SK-N-SH (cell line): ENCODE measurements at regions not wholly inside any gene's neighbourhood (a gene's known extent, or its start where the extent isn't known, plus 50 kb on each side); places are given as distances from the start of the nearest gene placed in this dataset.

ENCODE experiments used
- CTCF ChIA-PET: fragments of 300-600, 350-600 bp; formaldehyde crosslinking; extraction: SDS; loops from one replicate; lab custom pipeline; 2021; lab: Yijun Ruan, JAX
- POLR2A ChIA-PET: fragments of 350-600 bp; sonication (Branson Sonifier 250); formaldehyde crosslinking; extraction: SDS; loops from one replicate; lab custom pipeline; 2020; ENCODE audit warnings: antibody characterized with exemption, inconsistent platforms; lab: Yijun Ruan, JAX
- DNase-seq: peaks from one replicate; pipeline ENCODE4 v3.0.0; 2012
- H2AFZ ChIP-seq: fragments of 200-600 bp; sonication (generic); 2 replicates; pipeline ENCODE4 v1.8.1; 2016; ENCODE audit warnings: antibody characterized with exemption, mild to moderate bottlenecking, low read depth
- H3F3A ChIP-seq: fragments of 200-600 bp; sonication (generic); replicated peaks from 2 replicates; pipeline ENCODE3; 2016; ENCODE audit warnings: antibody characterized with exemption, mild to moderate bottlenecking; ENCODE audit not compliant: insufficient read depth
- H3K27ac ChIP-seq, 2 experiments: fragments of 200-500 bp in 1 of 2; fragments of 200-600 bp in 1 of 2; sonication (Bioruptor generic) in 1 of 2; sonication (generic), shearing (Covaris generic) in 1 of 2; 2 replicates each; pipeline versions ENCODE4 v1.5.1 to v1.6.1; 2014 to 2016; ENCODE audit warnings: low read depth in 2 of 2, inconsistent platforms in 1 of 2, low read length in 1 of 2, mild to moderate bottlenecking in 1 of 2, mixed read lengths in 1 of 2
- H3K27me3 ChIP-seq: fragments of 200-600 bp; sonication (generic), shearing (Covaris generic); 2 replicates; pipeline ENCODE4 v1.6.1; 2016; ENCODE audit warnings: mixed run types; ENCODE audit not compliant: insufficient read depth
- H3K36me3 ChIP-seq, 2 experiments: fragments of 200-500 bp in 1 of 2; fragments of 200-600 bp in 1 of 2; sonication (Bioruptor generic) in 1 of 2; sonication (generic) in 1 of 2; replicated peaks in 1 of 2; 2 replicates each; pipeline versions ENCODE3 to v1.5.1; 2014 to 2016; ENCODE audit warnings: low read length in 1 of 2, mild to moderate bottlenecking in 1 of 2; ENCODE audit not compliant: insufficient read depth in 2 of 2, control insufficient read depth in 1 of 2
- H3K4me1 ChIP-seq, 2 experiments: fragments of 200-500 bp in 1 of 2; fragments of 200-600 bp in 1 of 2; sonication (Bioruptor generic) in 1 of 2; sonication (generic), shearing (Covaris generic) in 1 of 2; 2 replicates each; pipeline versions ENCODE4 v1.5.1 to v1.6.1; 2014 to 2016; ENCODE audit warnings: low read depth in 1 of 2, low read length in 1 of 2, mixed run types in 1 of 2; ENCODE audit not compliant: insufficient read depth in 2 of 2, control insufficient read depth in 1 of 2
- H3K4me2 ChIP-seq: fragments of 200-600 bp; sonication (generic), shearing (Covaris generic); 2 replicates; pipeline ENCODE4 v1.6.1; 2017; ENCODE audit warnings: mixed run types
- H3K4me3 ChIP-seq, 2 experiments: fragments of 200-500 bp in 1 of 2; fragments of 200-600 bp in 1 of 2; sonication (Bioruptor generic) in 1 of 2; sonication (generic), shearing (Covaris generic) in 1 of 2; 2 replicates each; pipeline versions ENCODE4 v1.5.1 to v1.8.1; 2014 to 2016; ENCODE audit warnings: low read depth in 2 of 2, inconsistent platforms in 1 of 2, low read length in 1 of 2, mild to moderate bottlenecking in 1 of 2, mixed read lengths in 1 of 2, moderate library complexity in 1 of 2
- H3K79me2 ChIP-seq: fragments of 200-600 bp; sonication (generic); 2 replicates; pipeline ENCODE4 v1.8.1; 2017; ENCODE audit warnings: mild to moderate bottlenecking; ENCODE audit not compliant: insufficient read depth
- H3K9ac ChIP-seq: fragments of 200-600 bp; sonication (generic); 2 replicates; pipeline ENCODE4 v1.6.1; 2017; ENCODE audit warnings: mixed run types
- H3K9me2 ChIP-seq: fragments of 200-600 bp; sonication (generic); 2 replicates; pipeline ENCODE4 v1.6.1; 2017; ENCODE audit warnings: mixed run types
- H3K9me3 ChIP-seq: fragments of 200-600 bp; sonication (generic); 2 replicates; pipeline ENCODE4 v1.6.1; 2017; ENCODE audit warnings: mixed run types, mild to moderate bottlenecking, moderate library complexity
- H4K20me1 ChIP-seq: fragments of 200-600 bp; sonication (generic); 2 replicates; pipeline ENCODE4 v1.6.1; 2017; ENCODE audit warnings: mild to moderate bottlenecking, mixed run types; ENCODE audit not compliant: insufficient read depth
- ELF1 ChIP-seq: IDR thresholded peaks from 2 replicates; pipeline ENCODE4 v1.4.0; 2012
- FOXJ3 ChIP-seq: sonication (generic); formaldehyde crosslinking; IDR thresholded peaks from 2 replicates; pipeline ENCODE4 v1.5.1; 2020; ENCODE audit warnings: mild to moderate bottlenecking, missing genetic modification reagents
- FOXM1 ChIP-seq: IDR thresholded peaks from 2 replicates; pipeline ENCODE4 v1.4.0; 2012; ENCODE audit warnings: low read depth, mild to moderate bottlenecking
- GATA2 ChIP-seq: sonication (generic); formaldehyde crosslinking; IDR thresholded peaks from 2 replicates; pipeline ENCODE4 v1.5.0; 2020; ENCODE audit warnings: mild to moderate bottlenecking, missing genetic modification reagents
- JUND ChIP-seq: IDR thresholded peaks from 2 replicates; pipeline ENCODE4 v1.4.0; 2012
- PBX3 ChIP-seq: IDR thresholded peaks from 2 replicates; pipeline ENCODE4; 2012
- POLR2AphosphoS5 ChIP-seq: IDR thresholded peaks from 2 replicates; pipeline ENCODE4 v1.6.1; 2012; ENCODE audit warnings: low read depth, low read length
- RAD21 ChIP-seq: IDR thresholded peaks from 2 replicates; pipeline ENCODE4 v1.6.1; 2012; ENCODE audit warnings: mild to moderate bottlenecking, low read length
- RCOR1 ChIP-seq: fragments of 150-350 bp; IDR thresholded peaks from 2 replicates; pipeline ENCODE4 v1.6.1; 2017; ENCODE audit warnings: antibody characterized with exemption, low read length
- REST ChIP-seq: IDR thresholded peaks from 2 replicates; pipeline ENCODE4 v1.6.1; 2012; ENCODE audit warnings: mild to moderate bottlenecking, low read depth, low read length, moderate library complexity
- RXRA ChIP-seq: IDR thresholded peaks from 2 replicates; pipeline ENCODE4 v1.4.0; 2012; ENCODE audit warnings: low read depth, mild to moderate bottlenecking, borderline replicate concordance
- SMC3 ChIP-seq: IDR thresholded peaks from 2 replicates; pipeline ENCODE4 v1.6.1; 2012; ENCODE audit warnings: low read depth, low read length, improper control_type of control experiment
- TAF1 ChIP-seq: IDR thresholded peaks from 2 replicates; pipeline ENCODE4 v1.6.1; 2012; ENCODE audit warnings: low read depth, mild to moderate bottlenecking, low read length, moderate library complexity, borderline replicate concordance
- TCF12 ChIP-seq: IDR thresholded peaks from 2 replicates; pipeline ENCODE4 v1.4.0; 2012
- TEAD4 ChIP-seq: IDR thresholded peaks from 2 replicates; pipeline ENCODE4 v1.4.0; 2012; ENCODE audit warnings: mild to moderate bottlenecking, borderline replicate concordance; ENCODE audit not compliant: insufficient read depth
- USF1 ChIP-seq: IDR thresholded peaks from 2 replicates; pipeline ENCODE4 v1.4.0; 2012; ENCODE audit warnings: low read depth, borderline replicate concordance
- ZBTB33 ChIP-seq: IDR thresholded peaks from 2 replicates; pipeline ENCODE4 v1.4.0; 2012; ENCODE audit warnings: low read depth, borderline replicate concordance
- WGBS: methylation state at CpG from one replicate; pipeline ENCODE4 v1.1.6; 2017; ENCODE audit warnings: low lambda C conversion rate; 5-methylcytosine and 5-hydroxymethylcytosine counted together

GRCh38 chr12:24307716-24308335 lies 358.4 kb upstream of the SOX5 start:
- H3K9me2 ChIP-seq, result no peaks in the 10 kb centered on the region
- H3K9me3 ChIP-seq, result no peaks in the 10 kb centered on the region
- TF ChIP-seq GATA2 (CRISPR knock-in tag), result peak; percentile 31; the same call in 1 of the 2 replicates
- no peak for TF ChIP-seq TCF12
- no peak for TF ChIP-seq RXRA
- no peak for TF ChIP-seq PBX3
- TF ChIP-seq JUND, result no peak
- no peak for DNase-seq
- H3K4me2 ChIP-seq, result no peak overlapping the region
- CTCF ChIA-PET, result interaction anchor here (0.6 kb wide), 1 partner anchor 630 kb away, joined by 3 read pairs; no protein-coding TSS in a partner anchor
- H4K20me1 ChIP-seq, result no peaks in the 10 kb centered on the region
- H3K27ac ChIP-seq, result no peak overlapping the region
- no peak overlapping the region for H3K9ac ChIP-seq
- POLR2A ChIA-PET, result no interaction called here
- H3K27me3 ChIP-seq, result no peaks in the 10 kb centered on the region
- H3K36me3 ChIP-seq, result no peaks in the 10 kb centered on the region
- H3F3A ChIP-seq, result no peaks in the 10 kb centered on the region
- no peak overlapping the region for H2AFZ ChIP-seq
- no peaks in the 10 kb centered on the region for H3K79me2 ChIP-seq
- H3K4me3 ChIP-seq, result no peak overlapping the region
- 75% methylated on average over 6 of the region's 6 CpGs for WGBS
- peaks cover 0 to 5% of the 10 kb centered on the region in 2 experiments; a peak in 2 of 4 replicates for H3K4me1 ChIP-seq

DNA sequence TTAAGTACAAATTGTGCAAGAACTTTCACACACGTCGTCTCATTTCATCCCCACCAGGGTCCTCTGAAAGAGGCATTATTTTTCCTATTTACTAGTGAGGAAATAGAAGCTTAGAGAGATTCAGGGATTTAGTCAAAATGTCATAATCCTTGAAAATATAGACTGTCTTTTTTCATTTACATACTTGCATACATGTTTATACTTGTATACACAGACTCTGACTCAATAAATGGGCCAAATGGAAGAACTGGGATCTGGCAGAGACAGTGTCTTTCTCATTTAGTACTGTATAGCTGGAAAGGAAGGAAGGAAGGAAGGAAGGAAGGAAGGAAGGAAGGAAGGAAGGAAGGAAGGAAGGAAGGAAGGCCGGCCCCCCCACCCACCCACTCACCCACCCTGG lies 357.7 kb upstream of the SOX5 start:
- Histone ChIP-seq H3K9ac (no peak overlapping the region), H3K36me3 (no peaks in the 10 kb centered on the region), H3K79me2 (no peaks in the 10 kb centered on the region), H3K4me1 (peaks cover 0 to 5% of the 10 kb centered on the region in 2 experiments; a peak in 2 of 4 replicates), H3K9me3 (no peaks in the 10 kb centered on the region), H3K4me3 (no peak overlapping the region), H4K20me1 (no peaks in the 10 kb centered on the region), H3K27ac (no peak overlapping the region), H3F3A (no peaks in the 10 kb centered on the region), H3K9me2 (no peaks in the 10 kb centered on the region), H3K4me2 (no peak overlapping the region), H2AFZ (no peak overlapping the region), H3K27me3 (no peaks in the 10 kb centered on the region)
- 39% methylated on average over 3 of the region's 3 CpGs for WGBS
- POLR2A ChIA-PET, result no interaction called here
- CTCF ChIA-PET, result no interaction called here
- TF ChIP-seq TAF1 (no peak), RCOR1 (no peak), ZBTB33 (no peak), TEAD4 (no peak), REST (no peak), FOXM1 (no peak), TCF12 (no peak), RXRA (no peak), JUND (no peak), FOXJ3 (CRISPR knock-in tag) (no peak), ELF1 (no peak), POLR2AphosphoS5 (no peak), SMC3 (no peak), RAD21 (no peak), USF1 (no peak)
- no peak for DNase-seq
